GM18867 (cell line): ENCODE measurements at regions not wholly inside any gene's neighbourhood (a gene's known extent, or its start where the extent isn't known, plus 50 kb on each side); places are given as distances from the start of the nearest gene placed in this dataset.
"Not testable (repeated sequence)": the region's sequence is repeated elsewhere in the genome, so short reads cannot be mapped to it uniquely, and the experiment has no call there.

Experiments
- ATAC-seq: cut with Tn5 transposase; IDR thresholded peaks from one replicate; pipeline ENCODE4 v1.9.1; 2021; ENCODE audit warnings: mild to moderate bottlenecking, moderate library complexity; ENCODE audit not compliant: unreplicated experiment

DNA sequence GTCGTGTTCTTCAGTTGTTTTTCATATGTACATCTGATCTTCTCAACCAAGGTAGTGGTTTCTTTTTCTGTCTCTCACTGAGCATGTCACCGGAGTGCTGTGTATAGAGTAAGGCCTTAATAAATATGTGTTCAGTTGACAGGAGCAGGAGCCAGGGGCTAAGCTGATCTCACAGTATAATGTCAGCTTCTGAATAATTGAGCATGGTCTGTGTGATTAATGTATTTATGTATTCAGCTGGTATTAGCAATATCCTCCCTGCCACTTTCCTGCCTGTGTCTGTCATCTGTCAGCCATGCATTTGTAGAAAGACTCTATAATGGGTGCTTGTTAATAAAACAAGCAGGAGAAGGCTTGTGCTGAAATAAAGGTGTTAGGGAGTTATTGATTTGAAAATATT is 198.9 kb downstream of the ADCYAP1 start:
- no peak for ATAC-seq

DNA sequence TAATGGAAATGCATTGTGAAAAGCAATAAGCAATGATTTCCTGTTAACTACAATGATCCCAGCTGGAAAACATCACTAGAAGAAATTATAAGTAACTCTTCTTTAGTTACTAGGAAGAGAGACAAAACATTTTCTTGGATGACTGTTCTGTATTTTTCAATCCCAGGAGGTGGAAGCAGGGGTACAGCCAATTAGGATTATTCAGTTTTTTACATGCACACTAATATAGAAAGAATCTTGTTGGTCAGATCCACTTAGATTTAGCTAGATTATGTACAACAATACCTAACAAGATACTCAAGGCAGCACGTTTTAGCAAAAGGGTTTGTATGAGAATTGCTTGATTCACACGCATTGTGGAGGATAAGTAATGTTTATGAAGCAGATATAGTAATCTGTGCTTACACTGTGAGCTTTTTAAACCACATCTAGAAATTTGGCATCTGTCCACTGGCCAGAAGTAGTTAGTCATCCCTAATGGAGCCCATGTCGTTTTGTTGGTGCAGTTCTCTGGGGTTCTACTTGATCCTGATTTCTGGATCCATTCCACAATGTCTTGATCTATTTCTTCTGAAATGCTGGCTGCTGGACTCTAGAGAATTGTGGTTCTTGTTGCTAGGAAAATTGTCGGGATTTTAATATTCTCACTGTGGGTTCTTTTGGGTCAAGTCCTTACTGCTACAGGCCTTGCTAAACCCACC is 199.7 kb downstream of the ADCYAP1 start:
- ATAC-seq, result no peak

DNA sequence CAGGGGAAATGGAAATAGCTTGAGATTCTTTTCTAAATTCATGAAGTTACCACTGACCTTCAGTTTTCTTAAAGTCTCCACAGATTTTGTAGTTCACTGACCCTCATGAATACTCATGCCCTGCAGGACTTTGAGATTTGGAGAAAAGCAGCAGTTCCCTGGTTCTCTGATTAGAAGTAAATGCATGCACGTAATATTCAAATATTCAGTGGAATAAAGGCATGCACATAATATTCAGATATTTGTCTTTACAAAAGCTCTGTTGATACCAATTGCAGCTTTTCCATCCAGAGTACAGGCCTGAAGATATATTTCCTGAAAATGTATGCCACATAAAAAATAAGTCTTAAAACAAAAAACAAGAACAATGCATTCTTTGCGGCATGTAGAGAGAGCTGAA is 219.8 kb downstream of the ADCYAP1 start:
- no peak for ATAC-seq

DNA sequence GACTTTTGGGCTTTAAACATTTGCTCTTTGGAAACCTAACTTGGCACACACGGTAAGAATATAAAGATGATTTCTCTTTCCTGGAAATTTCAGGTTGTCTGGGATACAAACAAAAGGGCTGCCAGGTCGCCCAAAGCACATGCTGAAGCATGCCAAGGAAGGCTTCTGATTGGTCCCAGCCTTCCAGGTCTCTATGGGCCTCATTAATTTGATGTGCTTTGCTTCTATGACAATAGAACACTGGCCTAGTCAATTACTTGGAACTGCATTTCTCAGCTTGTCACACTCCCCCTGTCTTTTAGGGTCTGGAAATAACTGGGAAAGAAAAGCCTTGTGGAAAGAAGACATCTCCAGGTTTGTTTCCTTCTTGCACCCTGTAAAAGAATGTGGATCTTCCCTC is 228.9 kb downstream of the ADCYAP1 start:
- ATAC-seq, result no peak

DNA sequence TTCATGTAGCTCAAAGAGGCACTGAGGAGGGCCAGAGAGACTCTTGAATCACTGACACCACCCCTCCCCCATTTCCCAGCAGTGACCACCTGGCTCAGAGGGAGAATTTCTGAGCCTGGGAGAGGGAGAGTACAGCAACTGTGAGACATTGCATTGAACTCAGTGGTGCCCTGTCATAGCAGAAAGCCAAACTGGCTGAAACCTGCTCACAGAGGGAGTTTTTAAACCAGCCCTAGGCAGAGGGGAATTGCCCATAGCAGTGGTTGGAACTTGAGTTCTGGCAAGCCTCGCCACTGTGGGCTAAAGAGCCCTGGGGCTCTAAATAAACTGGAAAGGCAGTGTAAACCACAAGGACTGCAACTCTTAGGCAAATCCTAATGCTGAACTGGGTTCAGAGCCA is 243.1 kb downstream of the ADCYAP1 start:
- no peak for ATAC-seq

DNA sequence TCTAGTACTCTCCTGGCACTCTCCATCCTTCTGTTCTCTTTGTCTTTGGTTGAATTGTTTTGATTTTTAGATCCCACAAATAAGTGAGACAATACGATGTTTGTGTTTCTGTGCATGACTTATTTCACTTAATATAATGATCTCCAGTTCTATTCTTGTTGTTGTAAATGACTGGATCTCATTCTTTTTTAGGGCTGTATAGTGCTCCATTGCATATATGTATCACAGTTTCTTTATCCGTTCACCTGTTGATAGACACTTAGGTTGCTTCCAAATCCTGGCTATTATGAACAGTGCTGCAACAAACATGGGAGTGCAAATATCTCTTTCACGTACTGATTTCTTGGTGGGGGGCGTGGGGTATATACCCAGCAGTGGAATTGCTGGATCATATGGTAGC is 245.0 kb downstream of the ADCYAP1 start:
- no peak for ATAC-seq

DNA sequence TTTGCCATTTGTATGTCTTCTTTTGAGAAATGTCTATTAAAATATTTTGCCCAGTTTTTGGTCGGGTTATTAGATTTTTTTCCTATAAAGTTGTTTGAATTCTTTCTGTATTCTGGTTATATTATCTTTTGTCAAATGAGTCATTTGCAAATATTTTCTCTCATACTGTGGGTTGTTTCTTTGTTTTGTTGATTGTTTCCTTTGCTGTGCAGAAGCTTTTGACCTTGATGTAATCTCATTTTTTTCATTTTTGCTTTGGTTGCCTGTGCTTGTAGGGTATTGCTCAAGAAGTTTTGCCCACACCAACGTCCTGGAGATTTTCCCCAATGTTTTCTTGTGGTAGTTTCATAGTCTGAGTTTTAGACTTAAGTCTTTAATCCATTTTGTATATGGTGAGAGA is 245.7 kb downstream of the ADCYAP1 start:
- ATAC-seq, result no peak

DNA sequence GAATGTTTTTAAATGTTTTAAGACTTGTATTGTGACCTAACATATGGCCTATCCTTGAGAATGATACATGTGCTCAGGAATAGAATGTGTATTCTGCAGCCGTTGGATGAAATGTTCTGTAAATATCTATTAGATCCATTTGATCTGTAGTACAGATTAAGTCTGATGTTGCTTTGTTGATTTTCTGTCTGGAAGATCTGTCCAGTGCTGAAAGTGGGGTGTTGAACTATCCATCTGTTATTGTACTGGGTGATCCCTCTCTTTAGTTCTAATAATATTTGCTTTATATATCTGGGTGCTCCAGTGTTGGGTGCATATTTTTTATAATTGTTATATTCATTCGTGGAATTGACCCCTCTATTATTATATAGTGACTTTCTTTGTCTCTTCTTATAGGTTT is 248.3 kb downstream of the ADCYAP1 start:
- ATAC-seq, result not testable (repeated sequence)

DNA sequence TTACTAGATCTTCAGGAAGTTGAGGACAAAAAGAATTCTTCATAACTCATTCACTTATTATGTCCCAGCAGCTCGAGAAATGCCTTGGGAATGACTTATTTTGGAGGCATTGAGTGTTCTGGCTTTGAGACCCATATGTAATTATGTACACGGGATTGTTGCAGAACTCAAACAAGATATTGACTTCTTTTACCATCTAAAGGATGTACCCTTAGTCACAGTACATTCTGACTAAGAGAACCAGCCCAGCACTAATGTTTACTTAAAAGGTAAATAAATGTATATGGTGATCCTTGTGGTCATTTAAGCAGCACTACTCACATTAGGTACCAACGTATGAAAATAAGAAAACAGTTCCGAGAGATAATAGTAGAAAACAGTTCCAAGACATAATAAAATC is 268.9 kb downstream of the ADCYAP1 start:
- ATAC-seq, result no peak

DNA sequence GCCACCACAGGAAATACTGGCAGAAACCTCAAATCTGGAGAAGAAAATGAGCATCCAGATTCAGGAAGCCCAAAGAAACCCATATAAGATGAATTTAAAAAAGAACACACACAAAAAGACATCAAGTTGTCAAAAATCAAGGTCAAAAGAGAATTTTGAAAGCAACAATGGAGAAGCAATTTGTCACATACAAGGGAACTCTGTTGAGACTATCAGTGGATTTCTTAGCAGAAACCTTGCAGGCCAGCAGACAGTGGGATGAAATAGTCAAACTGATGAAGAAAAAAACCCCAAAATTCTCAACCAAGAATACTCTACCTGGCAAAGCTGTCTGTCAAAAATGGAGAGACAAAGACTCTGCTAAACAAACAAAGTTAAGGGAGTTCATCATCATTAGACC is 272.6 kb downstream of the ADCYAP1 start:
- no peak for ATAC-seq

DNA sequence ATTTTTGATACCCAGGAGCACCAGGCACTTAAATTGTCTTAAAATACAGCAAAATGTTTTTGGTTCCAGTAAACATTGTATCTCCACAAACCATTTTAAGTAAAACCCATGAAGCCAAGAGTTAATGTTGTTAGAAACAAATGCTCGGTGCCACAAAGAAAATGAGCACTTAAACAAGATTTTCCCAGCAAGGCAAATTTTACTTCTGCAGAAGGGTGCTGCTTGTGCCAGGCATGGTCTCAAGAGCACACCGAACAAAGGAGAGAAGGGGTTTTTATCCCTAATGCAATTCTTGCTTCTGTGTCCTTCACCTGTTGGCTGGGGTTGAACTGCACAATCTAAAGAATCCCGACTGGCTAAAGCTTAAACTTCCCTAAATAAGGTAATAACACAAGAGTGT is 286.7 kb downstream of the ADCYAP1 start:
- ATAC-seq, result no peak

DNA sequence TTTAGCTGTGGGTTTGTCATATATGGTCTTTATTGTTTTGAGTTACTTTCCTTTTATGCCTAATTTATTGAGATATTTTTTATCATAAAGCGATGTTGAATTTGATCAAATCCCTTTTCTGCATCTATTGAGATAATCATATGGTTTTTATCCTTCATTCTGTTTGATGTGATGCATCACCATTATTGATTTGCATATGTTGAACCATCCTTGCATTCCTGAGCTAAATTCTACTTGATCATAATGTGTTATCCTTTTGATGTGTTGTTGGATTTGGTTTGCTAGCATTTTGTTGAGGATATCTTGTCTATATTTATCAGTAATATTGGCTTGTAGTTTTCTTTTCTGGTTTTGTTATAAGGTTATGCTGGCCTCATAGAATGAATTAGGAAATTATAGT is 308.5 kb downstream of the ADCYAP1 start:
- ATAC-seq, result no peak

DNA sequence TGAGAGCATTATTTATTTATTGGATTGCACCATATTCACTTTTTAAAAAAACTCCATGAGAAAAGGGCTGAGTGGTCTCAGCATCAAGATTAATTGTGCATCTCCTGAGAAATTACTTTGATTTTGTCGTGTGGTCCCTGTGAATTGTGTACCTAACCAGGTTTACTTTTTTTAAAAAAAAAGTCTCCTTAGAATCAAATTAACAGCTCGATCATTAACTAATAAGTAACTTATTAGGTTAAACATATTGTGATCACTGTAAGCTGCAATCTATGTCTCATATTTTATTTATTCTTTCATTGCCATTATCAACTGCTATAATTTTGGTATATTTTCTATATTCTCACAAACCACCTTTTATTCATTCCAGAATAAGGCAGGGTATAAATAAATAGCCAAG is 318.2 kb downstream of the ADCYAP1 start:
- no peak for ATAC-seq

DNA sequence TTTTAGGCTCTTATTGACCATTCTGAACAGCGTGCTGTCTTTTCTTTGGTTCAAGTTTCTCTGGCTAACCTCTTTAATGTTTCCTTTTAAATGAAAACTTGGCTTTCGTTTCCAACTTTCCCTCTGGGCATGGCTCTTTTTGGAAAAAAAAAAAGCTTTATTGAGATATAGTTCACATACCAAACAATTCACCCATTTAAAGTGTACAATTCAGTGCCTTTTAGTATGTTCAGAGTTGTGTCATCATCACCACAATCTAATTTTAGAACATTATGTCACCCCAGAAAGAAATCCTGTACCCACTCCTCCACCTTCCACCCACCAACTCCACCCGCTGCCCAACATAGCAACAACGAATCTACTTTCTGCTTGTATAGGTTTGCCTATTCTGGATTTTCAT is 322.4 kb downstream of the ADCYAP1 start:
- no peak for ATAC-seq

DNA sequence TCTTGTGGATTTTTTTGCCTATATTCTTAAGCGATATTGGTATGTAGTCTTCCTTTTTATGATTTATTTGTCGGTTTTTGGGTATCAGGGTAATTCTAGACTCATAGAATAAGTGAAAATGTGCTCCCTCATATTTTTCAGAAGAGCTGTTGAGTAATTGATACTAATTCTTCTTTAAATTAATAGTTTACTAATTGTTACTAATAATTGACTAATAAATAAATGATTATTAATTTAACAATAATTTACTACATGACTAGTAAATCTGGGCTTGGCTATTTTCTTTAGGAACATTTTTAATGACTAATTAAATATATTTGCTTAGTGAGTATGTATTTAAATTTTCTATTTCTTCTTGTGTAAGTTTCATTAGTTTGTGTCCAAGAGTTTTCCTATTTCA is 325.0 kb downstream of the ADCYAP1 start:
- no peak for ATAC-seq

DNA sequence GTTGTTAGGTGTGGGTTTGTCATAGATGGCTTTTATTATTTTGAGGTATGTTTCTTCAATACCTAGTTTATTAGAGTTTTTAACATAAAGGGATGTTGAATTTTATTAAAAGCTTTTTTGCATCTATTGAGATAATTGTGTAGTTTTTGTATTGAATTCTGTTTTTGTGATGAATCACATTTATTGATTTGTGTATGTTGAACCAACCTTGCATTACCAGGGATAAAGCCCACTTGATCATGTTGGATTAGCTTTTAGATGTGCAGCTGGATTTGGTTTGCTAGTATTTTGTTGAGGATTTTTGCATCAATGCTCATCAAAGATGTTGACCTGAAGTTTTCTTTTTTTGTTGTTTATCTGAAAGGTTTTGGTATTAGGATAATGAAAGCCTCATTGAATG is 328.2 kb downstream of the ADCYAP1 start:
- ATAC-seq, result no peak

DNA sequence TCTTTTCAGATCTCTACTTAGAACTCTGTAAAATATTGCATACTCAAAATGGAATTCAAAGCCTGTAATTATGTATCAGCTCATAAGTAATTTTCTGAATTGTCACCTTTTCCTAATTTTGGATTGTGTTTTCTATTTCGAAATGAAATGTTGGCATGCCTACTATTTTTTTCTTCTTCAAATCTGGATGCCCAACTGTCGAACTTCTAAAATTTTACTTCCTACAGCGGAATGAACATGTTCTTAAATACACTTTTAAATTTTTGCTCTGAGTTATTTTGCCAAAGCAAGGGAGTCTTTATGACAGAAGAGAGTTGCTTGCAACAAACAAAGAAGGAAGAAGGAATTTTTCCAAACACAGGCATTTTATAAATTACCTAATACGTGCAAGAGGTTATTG is 336.0 kb downstream of the ADCYAP1 start:
- ATAC-seq, result no peak

DNA sequence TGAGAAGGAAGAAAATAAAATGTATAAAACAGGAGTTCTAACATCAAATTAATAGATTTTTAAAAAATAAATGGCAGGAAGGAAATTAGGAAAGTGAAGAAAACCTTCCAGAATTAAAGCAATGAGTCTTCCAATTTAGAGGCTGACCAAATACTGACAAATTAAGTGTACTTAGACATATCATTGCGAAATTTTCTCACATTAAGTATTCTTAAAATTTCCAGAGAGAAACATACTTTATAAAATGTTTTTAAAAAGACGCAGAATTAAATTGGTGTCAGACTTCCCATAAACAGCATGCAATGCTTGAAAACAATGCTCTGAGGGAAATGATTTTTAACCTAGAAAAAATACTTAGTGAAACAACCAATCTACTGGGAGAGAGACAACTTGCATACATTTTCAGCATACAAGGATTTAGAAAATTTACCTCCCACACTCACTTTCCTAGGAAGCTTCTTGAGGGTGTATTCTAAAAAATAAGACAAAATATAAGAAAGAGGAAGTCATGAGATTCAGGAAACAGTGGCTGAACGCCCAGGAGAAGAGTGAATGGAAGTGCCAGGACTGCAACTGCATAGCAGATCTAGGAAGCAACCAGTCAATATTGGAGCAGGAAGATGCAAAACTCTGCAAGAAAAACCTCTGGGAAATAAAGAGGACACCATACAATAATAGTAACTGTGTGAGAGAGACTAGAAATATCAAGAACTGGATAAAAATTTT is 339.9 kb downstream of the ADCYAP1 start:
- no peak for ATAC-seq

DNA sequence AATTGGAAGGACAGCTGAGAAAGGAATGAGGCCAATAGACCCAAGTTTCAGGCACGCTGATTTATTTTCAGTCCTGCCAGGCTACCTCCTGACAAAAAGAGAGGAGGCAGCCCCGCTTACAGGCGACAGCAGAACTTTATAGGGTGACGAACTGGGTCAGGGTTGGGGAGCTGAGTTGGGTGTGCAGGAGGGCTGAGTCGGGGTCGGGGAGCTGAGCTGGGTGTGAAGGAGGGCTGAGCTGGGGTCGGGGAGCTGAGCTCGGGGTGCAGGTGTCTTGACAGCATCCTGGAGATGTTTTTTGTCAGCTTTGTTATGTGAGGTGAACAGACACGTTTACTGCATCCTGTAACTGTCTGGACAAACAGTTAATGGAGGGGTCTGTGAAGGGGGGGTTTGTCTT is 342.2 kb downstream of the ADCYAP1 start:
- no peak for ATAC-seq

DNA sequence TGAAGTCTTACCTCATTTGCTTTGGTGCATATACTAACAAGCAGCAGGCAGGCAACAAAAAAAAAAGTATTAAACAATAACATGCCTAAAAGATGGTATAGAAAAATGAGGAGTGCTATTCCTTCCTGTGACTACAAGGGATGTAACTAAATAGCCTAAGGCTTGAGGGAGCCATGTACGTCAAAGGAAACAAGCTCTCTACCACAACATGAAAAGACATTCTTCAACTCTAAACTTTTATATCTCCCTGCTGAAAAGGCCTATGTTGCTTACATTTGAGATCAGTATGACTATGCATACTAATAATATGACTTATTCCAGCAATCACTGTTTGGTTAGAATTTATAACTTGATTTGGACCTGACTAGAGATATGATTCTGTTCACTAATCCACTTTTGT is 347.9 kb downstream of the ADCYAP1 start:
- no peak for ATAC-seq

DNA sequence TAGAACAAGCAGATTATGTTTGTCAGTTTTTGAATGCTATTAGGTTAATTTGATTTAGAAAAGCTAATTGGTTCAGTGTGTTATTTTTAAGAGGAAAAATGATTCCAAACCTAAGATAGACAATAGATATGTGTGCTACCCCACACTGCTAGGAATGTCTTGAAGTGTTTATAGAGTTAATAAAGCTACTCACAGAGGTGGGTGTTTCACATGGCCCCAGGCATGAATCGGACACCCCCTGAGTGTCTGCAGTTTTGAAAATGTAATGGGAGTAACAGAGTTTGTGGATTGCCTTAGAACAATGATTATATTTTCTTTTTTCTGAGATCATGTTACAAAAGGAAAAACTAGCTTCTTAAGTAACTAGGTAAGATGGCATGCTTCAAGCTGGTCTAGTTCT is 348.3 kb downstream of the ADCYAP1 start:
- ATAC-seq, result no peak

DNA sequence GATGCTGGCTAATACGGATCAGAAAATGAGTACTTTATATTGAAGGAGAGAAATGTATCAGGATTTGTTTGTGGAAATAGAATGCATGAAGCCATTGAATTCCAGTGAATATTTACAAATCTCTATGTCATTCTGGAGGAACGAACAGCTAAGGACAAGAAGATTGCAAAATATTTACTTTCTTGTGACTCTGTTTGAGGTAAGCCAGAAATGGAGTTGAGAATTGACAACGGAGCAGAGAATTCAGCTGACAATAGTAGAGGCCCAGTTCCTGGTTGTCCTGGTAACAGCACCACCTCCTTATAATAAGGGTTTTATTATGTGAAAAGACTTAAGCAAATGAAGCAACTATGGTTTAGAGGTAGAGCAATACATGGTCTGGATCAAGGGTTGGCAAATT is 349.2 kb downstream of the ADCYAP1 start:
- no peak for ATAC-seq

DNA sequence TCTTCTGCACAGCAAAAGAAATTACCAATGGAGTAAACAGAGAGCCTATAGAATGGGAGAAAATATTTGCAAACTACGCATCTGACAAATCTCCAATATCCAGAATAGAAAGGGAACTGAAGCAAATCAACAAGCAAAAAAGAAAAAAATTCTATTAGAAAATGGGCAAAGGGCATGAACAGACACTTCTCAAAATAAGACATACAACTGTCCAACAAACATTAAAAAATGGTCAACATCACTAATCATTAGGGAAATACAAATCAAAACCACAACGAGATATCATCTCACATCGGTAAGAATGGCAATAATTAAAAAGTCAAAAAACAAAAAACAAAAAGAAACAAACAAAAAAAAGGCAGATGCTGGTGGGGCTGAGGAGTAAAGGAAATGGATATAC is 356.4 kb downstream of the ADCYAP1 start:
- no peak for ATAC-seq
